Mammary epithelial cell (primary cell): ENCODE measurements at regions not wholly inside any gene's neighbourhood (a gene's known extent, or its start where the extent isn't known, plus 50 kb on each side); places are given as distances from the start of the nearest gene placed in this dataset.

Experiments
- EZH2 ChIP-seq: IDR thresholded peaks from 2 replicates; pipeline ENCODE4 v1.6.1; 2012; ENCODE audit warnings: low read length, inconsistent platforms, borderline replicate concordance
- TF ChIP-seq, protein P1 (sequence below), 2 donors: IDR thresholded peaks in 1 of 2; conservative IDR thresholded peaks in 1 of 2; 2 replicates each; pipeline ENCODE4 v1.5.1; 2011 to 2012; ENCODE audit warnings: inconsistent platforms in 2 of 2, low read length in 2 of 2, mild to moderate bottlenecking in 2 of 2, control low read depth in 1 of 2, low read depth in 1 of 2; ENCODE audit not compliant: insufficient read depth in 1 of 2; ENCODE audit errors: extremely low read depth in 1 of 2

- TF ChIP-seq, protein P1, sequence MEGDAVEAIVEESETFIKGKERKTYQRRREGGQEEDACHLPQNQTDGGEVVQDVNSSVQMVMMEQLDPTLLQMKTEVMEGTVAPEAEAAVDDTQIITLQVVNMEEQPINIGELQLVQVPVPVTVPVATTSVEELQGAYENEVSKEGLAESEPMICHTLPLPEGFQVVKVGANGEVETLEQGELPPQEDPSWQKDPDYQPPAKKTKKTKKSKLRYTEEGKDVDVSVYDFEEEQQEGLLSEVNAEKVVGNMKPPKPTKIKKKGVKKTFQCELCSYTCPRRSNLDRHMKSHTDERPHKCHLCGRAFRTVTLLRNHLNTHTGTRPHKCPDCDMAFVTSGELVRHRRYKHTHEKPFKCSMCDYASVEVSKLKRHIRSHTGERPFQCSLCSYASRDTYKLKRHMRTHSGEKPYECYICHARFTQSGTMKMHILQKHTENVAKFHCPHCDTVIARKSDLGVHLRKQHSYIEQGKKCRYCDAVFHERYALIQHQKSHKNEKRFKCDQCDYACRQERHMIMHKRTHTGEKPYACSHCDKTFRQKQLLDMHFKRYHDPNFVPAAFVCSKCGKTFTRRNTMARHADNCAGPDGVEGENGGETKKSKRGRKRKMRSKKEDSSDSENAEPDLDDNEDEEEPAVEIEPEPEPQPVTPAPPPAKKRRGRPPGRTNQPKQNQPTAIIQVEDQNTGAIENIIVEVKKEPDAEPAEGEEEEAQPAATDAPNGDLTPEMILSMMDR (conservative IDR thresholded peaks at IDR 0.05 in 1 of 2, IDR thresholded peaks at IDR 0.05 in 1 of 2; ENCODE audit: extremely low read depth in 1 of 2, insufficient read depth in 1 of 2, low read depth in 1 of 2, low read length in 2 of 2), result no peak
- TF ChIP-seq EZH2, result no peak
These were observed 632.3 kb downstream of the PDHA2 start for GRCh38 chr4:96471956-96472867.
